NCI-H2171 (cell line): ENCODE measurements at regions not wholly inside any gene's neighbourhood (a gene's known extent, or its start where the extent isn't known, plus 50 kb on each side); places are given as distances from the start of the nearest gene placed in this dataset.

Experiments used
- DNase-seq: peaks from one replicate; lab custom pipeline; 2025; lab: John Stamatoyannopoulos, UW

GRCh38 chr12:14256555-14257169 is 108.8 kb upstream of the ATF7IP start:
- peak; percentile 44 for DNase-seq

DNA sequence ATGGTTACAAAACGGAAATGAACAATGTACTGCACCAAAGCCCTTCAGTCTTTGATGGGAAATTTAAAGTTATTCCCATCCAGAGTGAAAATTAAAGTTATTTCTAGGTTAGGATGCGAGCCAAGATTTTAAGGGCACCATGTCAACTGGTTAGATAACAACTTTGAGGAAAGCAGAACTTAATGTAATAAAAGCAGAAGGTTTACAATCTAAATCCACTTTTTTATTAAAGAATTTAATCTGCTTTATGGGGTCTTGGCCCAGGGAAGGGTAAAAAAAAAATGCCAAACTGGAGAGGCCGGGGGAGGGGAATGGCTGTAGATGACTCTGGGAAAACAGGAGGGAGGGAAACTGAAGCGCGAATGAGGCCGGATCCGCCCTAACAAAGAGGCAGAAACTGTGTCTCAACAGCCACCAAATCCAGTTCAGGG is 108.2 kb upstream of the ATF7IP start:
- no peak for DNase-seq

DNA sequence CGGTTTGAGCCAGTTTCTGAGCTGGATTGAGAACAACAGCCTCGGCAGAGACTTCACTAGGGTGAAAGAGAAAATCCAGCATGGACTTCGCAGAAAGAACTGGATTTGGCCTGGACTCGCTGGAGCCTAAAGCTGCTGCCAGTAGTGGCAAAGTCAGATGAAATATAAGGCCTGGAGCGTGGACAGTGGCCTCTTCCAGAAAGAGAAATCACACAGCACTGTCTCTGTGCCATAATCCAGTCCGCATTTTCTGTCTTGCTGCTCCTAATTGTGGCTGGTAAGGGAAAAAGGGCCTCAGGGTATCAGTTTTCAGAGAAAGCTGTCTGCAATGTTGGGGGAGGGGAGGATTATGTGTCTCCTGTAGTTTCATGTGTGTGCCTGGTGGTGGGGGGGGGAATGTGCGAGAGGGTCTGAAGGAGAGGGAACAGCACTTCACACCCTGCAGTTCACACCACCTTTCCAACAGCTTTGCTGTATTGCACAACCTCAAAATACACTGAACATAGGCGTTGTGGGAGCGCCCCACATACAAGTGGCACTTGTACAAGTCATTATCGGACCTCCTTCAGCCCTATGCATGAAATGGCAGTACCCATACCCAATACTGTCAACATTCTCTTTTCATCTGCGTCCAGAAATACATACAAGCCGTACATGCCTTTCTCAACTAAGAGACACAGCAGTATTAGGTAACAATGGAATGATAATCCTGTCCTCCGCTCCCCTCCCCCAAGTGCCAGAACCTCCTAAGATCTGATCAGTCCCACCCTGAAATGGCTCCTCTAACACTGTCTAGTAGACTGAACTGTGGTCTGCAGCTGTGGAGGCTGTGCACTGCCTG is 107.5 kb upstream of the ATF7IP start:
- peak; percentile 94 for DNase-seq

GRCh38 chr12:14258575-14258940 is 106.9 kb upstream of the ATF7IP start:
- DNase-seq = no peak

DNA sequence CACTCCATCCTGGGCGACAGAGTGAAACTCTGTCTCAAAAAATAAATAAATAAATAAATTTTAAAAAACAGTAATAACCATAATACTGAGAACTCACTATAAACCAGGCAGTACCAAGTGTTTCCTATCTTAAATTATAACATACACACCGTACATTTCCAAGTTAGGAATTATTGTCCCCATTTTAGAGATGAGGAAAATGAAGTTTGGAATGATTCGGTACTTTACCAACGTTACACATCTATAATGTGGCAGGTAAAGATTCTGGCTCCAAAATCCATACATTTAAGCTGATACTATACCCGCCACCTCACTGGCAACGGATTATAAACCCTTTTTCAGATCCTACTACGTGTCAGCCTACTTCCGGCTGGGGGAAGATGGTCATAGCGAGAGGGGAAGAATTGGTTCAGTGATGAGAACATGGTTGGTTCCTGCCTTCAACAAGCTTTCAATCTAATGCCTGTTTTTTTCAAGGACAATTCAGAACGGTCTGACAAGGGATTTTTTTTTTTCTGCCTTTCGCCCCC is 105.9 kb upstream of the ATF7IP start:
- no peak for DNase-seq

DNA sequence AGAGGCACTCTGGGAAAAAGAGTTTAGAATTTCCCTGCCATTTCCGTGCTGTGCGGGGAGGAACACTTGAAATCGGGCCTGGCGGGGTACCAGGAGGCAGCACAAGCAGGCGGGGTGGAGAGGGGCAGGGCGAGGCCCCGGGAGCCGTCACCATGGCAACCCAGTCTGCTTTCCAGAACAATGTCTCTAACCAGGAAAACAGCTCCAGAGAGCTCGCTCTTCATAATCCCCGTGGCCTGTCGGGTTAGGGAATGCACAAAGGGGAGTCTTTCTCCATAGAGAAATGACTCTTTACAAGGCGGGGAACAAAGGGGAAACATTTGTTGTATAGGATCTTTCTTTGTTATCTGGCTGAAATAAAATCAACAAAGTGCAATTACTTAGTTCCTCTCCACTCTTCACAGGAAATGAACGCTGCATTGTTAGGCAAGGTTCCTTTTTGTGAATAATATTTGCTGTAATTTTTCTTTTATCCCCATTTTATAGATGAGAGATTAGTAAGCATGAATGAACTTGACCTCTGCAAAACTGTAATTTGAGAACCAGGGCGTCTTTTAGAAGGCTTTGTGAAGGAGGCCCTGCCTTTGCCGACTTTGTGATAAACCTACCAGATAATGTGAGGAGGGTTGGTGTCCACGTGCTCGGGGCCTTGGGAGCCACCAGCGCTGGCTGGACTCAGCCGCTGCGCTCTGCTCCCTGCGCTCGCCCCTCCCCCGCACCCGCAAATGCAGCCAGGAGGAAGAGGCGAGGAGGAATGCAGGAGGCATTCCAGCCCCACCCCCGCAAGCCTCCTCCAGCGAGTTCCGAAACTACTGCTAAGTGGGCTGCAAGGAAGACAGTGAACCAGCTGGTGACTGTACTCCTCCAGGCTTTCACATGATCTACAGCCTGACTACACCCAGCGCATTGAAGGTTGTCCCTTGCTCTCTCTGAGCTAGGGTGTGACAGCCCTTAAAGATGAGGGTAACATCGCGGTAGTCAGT is 105.2 kb upstream of the ATF7IP start:
- DNase-seq = no peak

GRCh38 chr12:14261096-14261495 is 104.4 kb upstream of the ATF7IP start:
- DNase-seq = no peak

DNA sequence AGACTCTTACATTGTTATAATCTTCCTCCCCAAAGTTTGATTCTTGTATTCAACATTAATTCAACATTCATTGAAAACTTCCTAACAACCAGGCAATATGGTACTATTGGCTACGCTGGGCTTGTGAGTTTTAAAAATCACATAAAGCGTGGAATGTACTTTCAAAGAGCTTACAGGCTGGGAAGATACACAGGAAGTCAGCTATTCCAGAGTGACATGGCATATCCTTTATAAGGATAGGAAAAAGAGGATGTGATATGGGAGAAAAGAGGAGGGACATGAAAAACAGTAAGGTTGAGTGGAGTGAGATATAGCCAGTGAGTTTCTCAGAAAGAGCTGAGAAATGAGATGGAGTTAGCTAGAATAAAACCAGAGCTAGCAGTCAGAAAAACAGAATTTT is 103.6 kb upstream of the ATF7IP start:
- DNase-seq = no peak

DNA sequence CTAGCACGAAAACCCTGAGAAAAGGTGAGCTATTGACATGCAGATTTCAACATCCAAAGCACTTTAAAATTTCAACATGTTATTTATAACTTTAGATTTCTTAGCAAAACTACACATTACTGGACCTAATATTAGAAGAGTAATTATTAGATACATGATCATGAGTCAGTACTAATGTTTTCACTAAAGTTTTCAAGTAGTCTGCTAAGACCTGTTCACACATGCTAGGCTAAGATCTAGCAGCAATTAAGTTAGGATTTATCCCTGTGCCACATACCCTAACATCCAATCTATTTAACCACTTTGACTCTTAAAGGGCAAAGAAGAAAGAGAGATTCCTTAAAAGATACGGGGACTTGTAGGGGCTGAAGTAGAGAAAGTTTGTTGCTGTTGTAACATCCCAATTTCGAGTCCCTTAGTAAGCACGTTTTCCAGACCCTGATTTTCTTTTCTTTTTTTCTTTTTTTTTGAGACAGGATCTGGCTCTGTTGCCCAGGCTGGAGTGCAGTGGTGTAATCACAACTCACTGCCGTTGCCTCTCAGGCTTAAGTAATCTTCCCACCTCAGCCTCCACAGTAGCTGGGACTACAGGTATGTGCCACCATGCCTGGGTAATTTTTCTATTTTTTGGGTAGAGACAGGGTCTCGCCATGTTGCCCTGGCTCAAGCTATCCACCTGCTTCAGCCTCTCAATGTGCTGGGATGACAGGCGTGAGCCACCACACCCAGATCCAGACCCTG is 102.5 kb upstream of the ATF7IP start:
- DNase-seq = no peak

- DNase-seq = no peak
Measured at GRCh38 chr12:14263742-14264141, 101.7 kb upstream of the ATF7IP start.

DNA sequence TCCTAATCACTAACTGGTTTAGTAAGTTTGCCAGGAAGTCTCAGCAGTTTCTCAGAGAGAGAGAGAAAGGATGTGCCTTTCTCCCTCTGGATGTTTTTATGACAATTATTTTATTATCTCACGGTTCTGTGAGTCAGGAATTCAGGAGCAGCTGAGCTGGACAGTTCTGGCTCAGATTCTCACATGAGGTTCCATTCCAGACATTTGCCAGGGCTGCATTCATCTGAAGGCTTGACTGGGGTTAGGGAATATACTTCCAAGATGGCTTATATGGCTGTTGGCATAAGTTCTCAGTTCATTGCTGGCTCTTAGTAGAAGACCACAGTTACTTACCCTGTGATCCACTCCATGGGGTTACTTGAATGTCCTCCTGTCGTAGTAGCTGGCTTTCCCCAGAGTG is 101.2 kb upstream of the ATF7IP start:
- no peak for DNase-seq

DNA sequence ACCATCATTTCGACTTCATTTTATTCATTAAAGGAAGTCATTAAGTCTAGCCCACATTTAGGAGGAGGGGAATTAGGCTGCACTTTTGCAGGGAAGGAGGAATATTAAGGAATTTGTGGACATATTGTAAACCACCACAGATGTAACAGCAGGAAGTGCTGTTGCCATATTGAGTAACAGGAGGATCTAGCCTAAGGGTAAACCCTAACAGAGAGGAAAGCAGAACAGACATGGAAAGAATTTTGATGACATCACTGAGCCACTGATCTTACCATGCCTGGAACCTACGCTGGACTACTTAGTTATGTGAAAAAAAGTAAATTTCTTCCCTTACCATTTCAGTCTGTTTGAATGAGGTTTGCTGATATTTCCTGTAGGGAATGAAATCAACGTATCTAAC is 100.7 kb upstream of the ATF7IP start:
- DNase-seq = no peak

GRCh38 chr12:14268120-14268515 is 97.4 kb upstream of the ATF7IP start:
- no peak for DNase-seq

DNA sequence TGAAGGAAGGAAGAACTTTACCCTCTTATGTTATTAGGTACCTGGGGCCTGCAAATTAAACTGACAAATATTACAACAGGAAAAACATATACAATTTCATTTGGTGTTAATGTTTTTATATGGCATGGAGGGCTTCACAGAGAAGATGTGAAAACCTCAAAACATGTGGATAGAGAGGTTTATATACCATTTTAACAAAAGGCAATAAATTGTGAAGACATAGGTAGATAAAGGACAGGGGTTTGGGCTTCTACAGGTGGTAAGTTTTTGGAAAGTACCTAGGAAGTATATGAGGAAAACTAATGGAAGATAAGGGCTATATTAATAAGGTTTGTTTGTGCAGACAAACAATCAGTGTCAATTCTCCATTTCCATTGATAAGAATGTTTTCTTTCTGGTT is 95.1 kb upstream of the ATF7IP start:
- DNase-seq = no peak

DNA sequence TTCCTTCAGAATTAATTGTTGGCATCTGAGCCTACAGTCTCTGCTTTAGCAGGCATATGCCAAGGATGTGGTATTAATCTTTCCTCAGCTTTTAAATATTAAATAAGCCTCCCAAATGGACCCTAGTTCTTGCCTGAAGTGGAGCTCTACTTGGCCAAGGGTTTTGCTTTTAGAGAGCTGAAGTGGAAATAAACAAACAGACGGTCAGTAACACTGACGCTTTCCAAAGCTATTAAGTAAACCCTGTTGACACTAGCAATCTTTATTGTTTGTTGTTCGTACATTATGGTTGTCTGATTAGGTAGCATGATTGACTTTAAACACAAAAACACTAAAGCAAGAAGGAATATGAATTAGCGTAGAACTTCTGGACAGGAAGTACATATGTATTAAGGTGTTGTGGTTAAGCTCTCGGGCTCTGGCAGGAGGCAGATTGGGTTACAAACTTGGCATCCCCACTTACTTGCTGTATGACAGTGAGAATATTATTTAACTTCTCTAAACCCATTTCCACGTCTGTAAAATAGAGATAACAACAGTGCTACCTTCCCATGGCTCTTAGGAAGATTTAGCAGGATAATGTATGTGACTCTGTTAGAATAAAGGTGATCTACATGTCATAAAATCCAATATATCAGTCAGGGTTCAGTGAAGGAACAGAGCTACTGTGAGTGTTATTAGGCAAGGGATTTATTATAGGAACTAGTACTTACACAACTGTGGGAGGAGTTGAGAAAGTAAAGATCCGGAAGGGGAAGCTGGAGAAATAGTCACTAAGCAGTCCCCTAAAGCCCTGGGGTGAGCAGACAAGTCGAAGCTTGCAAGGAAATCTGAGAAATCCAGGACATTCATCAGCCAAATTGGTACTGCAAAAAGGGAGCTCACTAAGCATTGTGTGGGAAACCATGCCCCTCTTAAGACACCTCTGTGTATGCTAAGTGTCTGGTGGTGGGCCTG is 92.2 kb upstream of the ATF7IP start:
- no peak for DNase-seq

DNA sequence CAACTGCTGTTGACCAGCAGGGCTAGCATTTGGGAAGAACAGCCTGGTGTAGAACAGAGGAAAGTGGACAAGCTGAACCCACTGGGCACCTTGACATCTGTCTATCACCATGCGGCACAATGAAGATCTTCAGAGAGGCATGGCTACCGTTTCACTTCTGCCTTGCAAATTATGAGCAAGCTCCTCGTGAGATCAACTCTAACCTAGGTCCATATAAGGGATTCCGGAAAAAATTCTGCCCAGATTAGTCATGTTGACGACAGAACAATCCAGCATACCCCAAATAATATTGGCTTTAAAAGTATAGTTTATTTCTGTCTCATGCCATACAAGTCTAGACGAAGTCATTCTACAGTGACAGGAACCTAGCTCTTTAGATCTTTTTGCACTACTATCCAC is 91.6 kb upstream of the ATF7IP start:
- no peak for DNase-seq

GRCh38 chr12:14275111-14275510 is 90.4 kb upstream of the ATF7IP start:
- no peak for DNase-seq

DNA sequence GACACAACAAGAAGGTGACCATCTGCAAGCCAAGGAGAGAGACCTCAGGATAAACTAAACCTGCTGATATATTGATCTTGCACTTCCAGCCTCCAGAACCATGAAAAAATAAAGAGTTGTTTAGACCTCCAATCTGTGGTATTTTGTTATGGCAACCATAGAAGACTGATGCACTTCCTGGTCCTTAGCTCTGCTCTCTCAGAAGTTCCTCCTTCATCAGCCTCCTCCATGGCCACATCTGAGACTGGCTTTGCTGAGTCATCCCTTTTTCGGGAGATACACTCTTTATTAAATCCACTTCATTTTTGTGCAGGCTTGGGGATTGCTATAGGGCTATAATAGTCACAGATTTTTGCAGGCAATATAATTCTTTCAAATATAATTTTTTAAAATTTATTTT is 89.6 kb upstream of the ATF7IP start:
- DNase-seq = no peak

DNA sequence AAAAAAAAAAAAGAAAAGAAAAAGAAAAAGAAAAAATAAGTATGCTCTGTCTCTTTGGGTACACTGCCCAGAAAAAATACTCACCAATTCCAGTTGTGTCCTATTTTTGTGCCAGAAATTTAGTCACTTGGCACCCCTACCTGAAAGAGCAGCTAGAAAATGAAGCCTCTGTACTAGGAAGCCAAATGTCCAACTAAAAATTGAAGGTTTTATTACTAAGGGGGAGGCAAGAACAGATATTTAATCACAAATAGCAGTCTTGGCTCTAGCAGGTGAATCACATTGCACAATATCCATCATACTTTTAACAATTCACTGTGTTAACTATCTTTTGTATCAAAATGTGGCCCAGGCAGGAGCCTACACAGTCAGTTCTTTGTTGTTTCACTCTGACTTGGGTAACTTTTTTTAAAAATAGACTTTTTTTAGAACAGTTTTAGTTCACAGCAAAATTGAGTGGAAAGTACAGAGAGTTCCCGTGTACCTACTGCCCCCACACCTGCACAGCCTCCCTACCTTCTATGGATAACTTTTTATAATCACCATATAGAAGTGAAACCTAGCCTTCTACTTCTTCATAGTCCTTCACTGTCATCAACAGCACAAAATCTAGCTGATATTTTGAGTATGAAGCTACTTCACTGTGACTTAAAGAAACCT is 87.1 kb upstream of the ATF7IP start:
- no peak for DNase-seq

- no peak for DNase-seq
Measured at GRCh38 chr12:14279845-14280244, 85.6 kb upstream of the ATF7IP start.
